Cardiac fibroblast (primary cell): ENCODE measurements at regions not wholly inside any gene's neighbourhood (a gene's known extent, or its start where the extent isn't known, plus 50 kb on each side); places are given as distances from the start of the nearest gene placed in this dataset.

Source experiments
- DNase-seq, 2 donors: peaks; one replicate each; pipeline versions ENCODE4 v3.0.0 to v3.0.0-alpha.2; 2010; ENCODE audit warnings: low read depth in 2 of 2
- H3K4me3 ChIP-seq, 2 donors: replicated peaks in 1 of 2; 1 replicate in 1 of 2; 2 replicates in 1 of 2; pipeline ENCODE4 v1.5.1; 2011; ENCODE audit warnings: low read depth in 2 of 2, low read length in 2 of 2, mild to moderate bottlenecking in 2 of 2, moderate library complexity in 1 of 2
- TF ChIP-seq, protein P1 (sequence below): IDR thresholded peaks from one replicate; pipeline ENCODE4 v1.5.1; 2011; ENCODE audit warnings: low read depth, mild to moderate bottlenecking, low read length, inconsistent platforms

DNA sequence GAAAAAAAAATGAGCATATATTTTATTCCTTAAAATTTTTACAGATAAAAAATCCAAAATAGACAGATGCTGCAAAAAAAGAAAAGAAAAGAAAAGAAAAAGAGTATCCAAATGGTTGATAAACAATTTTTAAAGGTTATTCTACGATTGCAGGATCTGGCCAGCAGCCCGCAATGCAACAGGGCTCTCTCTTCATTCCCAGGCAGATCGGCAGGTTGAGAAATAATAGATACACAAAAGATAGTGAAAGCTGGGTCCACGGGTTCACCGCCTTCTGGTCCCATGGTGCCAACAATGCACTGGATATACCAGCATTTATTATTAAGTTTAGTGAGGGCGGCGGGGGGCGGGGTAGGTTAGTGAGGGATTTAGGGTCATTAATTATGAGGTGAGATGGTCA, 1448.9 kb downstream of the NLGN4Y start:
- no peak for DNase-seq
- H3K4me3 ChIP-seq, result no peak overlapping the region
- TF ChIP-seq, protein P1, sequence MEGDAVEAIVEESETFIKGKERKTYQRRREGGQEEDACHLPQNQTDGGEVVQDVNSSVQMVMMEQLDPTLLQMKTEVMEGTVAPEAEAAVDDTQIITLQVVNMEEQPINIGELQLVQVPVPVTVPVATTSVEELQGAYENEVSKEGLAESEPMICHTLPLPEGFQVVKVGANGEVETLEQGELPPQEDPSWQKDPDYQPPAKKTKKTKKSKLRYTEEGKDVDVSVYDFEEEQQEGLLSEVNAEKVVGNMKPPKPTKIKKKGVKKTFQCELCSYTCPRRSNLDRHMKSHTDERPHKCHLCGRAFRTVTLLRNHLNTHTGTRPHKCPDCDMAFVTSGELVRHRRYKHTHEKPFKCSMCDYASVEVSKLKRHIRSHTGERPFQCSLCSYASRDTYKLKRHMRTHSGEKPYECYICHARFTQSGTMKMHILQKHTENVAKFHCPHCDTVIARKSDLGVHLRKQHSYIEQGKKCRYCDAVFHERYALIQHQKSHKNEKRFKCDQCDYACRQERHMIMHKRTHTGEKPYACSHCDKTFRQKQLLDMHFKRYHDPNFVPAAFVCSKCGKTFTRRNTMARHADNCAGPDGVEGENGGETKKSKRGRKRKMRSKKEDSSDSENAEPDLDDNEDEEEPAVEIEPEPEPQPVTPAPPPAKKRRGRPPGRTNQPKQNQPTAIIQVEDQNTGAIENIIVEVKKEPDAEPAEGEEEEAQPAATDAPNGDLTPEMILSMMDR, result no peak

- DNase-seq, result no peak
- TF ChIP-seq, protein P1, result no peak
- H3K4me3 ChIP-seq, result no peak overlapping the region
Measured at GRCh38 chrY:15976771-15977170, 1452.4 kb downstream of the NLGN4Y start.

GRCh38 chrY:15978503-15978902, 1454.2 kb downstream of the NLGN4Y start:
- no peak overlapping the region for H3K4me3 ChIP-seq

GRCh38 chrY:15984651-15985398, 1460.5 kb downstream of the NLGN4Y start:
- H3K4me3 ChIP-seq, result no peak overlapping the region
- no peak for DNase-seq
- TF ChIP-seq, protein P1, result no peak

More at GRCh38 chrY:15978503-15978902, 1454.2 kb downstream of the NLGN4Y start:
- DNase-seq, result no peak
- TF ChIP-seq, protein P1, result no peak

DNA sequence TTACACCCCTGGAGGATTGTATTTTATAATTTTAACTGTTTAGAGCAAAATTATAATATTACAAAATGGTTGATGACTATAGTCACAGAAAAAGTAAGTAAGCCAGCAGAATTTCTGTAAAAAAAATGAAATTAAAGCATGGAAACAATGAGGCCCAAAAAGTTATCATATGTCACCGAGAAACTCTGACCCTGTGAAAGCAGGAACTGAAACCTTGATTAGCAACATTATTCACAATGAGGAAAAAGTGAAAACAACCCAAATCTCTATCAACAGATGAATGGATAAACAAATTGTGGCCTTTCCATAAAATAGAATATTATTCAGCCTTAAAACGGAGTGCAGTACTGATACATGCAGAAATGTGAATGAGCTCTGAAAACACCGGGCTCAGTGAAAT, 1471.7 kb downstream of the NLGN4Y start:
- DNase-seq, result no peak
- TF ChIP-seq, protein P1, result no peak
- H3K4me3 ChIP-seq, result no peak overlapping the region

GRCh38 chrY:16000751-16001150, 1476.4 kb downstream of the NLGN4Y start:
- TF ChIP-seq, protein P1, result no peak
- no peak overlapping the region for H3K4me3 ChIP-seq
- DNase-seq, result no peak

GRCh38 chrY:16001896-16002295, 1477.6 kb downstream of the NLGN4Y start:
- DNase-seq, result no peak
- H3K4me3 ChIP-seq, result no peak overlapping the region
- TF ChIP-seq, protein P1, result no peak
